GM21576 (cell line): ENCODE measurements at regions not wholly inside any gene's neighbourhood (a gene's known extent, or its start where the extent isn't known, plus 50 kb on each side); places are given as distances from the start of the nearest gene placed in this dataset.

Source experiments
- ATAC-seq: cut with Tn5 transposase; IDR thresholded peaks from one replicate; pipeline ENCODE4 v1.9.1; 2021; ENCODE audit warnings: mild to moderate bottlenecking, moderate library complexity; ENCODE audit not compliant: unreplicated experiment

GRCh38 chr6:56297022-56297989 is 49.9 kb upstream of the COL21A1 start:
- ATAC-seq: no peak
